IPS-20b (cell line): ENCODE measurements at regions not wholly inside any gene's neighbourhood (a gene's known extent, or its start where the extent isn't known, plus 50 kb on each side); places are given as distances from the start of the nearest gene placed in this dataset.

Experiments used
- H3K27ac ChIP-seq: one replicate; pipeline ENCODE4 v1.5.1; 2013; ENCODE audit warnings: low read length
- H3K27me3 ChIP-seq: 2 replicates; pipeline ENCODE4 v1.6.1; 2013; ENCODE audit warnings: mild to moderate bottlenecking, low read length, inconsistent platforms; ENCODE audit not compliant: insufficient read depth
- H3K36me3 ChIP-seq: 2 replicates; pipeline ENCODE4 v1.6.1; 2013; ENCODE audit warnings: low read depth, mild to moderate bottlenecking, inconsistent platforms, low read length, moderate library complexity; ENCODE audit not compliant: insufficient read depth
- H3K4me1 ChIP-seq: 2 replicates; pipeline ENCODE4 v1.6.1; 2013; ENCODE audit warnings: mild to moderate bottlenecking, control low read depth, inconsistent platforms, low read length, moderate library complexity; ENCODE audit not compliant: insufficient read depth
- H3K4me3 ChIP-seq: 2 replicates; pipeline ENCODE4 v1.5.1; 2013; ENCODE audit warnings: mild to moderate bottlenecking, low read length, inconsistent platforms
- H3K9ac ChIP-seq: 2 replicates; pipeline ENCODE4 v1.6.1; 2013; ENCODE audit warnings: low read depth, mild to moderate bottlenecking, inconsistent platforms, low read length, moderate library complexity
- H3K9me3 ChIP-seq: 2 replicates; pipeline ENCODE4 v1.6.1; 2013; ENCODE audit warnings: mild to moderate bottlenecking, low read depth, low read length, inconsistent platforms; ENCODE audit not compliant: insufficient read depth

DNA sequence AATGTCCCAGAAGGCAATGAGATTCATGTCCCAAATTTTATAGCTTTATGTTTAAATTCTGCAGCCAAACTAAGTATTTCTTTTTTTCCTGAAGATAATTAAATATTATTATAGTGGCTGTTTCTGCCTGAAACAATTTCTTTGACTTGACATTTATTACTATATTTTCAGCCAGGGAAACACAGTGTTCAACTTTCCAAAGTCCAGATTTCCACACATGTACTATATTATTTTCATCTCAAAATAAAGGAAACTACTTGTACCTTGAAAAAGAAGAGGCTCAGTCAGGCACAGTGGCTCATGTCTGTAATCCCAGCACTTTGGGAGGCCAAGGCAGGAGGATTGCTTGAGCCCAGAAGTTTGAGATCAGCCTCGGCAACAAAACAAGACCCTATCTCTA, 77.8 kb upstream of the BTG1 start:
- Histone ChIP-seq H3K9me3 (no peaks in the 10 kb centered on the region), H3K36me3 (no peaks in the 10 kb centered on the region), H3K27me3 (no peaks in the 10 kb centered on the region), H3K9ac (no peak overlapping the region), H3K4me1 (peaks cover 21% of the 10 kb centered on the region; the same call in 1 of the 2 replicates), H3K4me3 (no peak overlapping the region), H3K27ac (no peak overlapping the region)

DNA sequence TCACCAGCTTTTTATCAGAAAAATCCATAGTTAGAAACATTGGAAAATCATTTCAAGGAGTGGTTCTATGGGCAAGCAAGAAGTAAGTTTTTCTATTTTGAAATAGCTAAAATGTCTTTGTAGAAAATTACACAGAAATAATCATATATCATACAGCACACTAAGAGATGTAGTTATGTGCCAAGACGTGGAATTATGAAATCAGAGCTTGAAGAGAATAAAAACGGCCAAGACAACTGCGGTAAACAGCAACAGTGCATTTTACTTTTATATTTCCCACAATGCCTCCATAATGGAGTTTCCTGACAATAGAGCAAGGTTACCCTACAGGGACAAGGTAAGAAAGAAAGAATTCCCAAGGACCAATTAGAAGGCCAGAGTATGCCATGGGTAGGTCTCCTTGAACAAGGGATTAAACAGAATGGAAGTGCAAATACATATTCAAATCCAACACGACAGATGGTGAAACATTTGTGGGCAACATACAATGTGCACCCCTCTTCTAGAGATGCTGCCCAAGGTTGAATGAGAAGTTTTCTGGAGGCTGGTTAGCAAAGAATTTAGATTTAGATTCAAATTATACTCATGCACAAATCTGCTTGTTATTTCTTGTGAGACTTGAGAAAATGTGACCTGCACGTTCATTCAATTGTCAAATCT, 76.1 kb upstream of the BTG1 start:
- Histone ChIP-seq H3K9me3 (no peaks in the 10 kb centered on the region), H3K9ac (no peak overlapping the region), H3K27ac (no peak overlapping the region), H3K4me1 (peaks cover 19% of the 10 kb centered on the region; the same call in 1 of the 2 replicates), H3K27me3 (no peaks in the 10 kb centered on the region), H3K4me3 (no peak overlapping the region), H3K36me3 (no peaks in the 10 kb centered on the region)

DNA sequence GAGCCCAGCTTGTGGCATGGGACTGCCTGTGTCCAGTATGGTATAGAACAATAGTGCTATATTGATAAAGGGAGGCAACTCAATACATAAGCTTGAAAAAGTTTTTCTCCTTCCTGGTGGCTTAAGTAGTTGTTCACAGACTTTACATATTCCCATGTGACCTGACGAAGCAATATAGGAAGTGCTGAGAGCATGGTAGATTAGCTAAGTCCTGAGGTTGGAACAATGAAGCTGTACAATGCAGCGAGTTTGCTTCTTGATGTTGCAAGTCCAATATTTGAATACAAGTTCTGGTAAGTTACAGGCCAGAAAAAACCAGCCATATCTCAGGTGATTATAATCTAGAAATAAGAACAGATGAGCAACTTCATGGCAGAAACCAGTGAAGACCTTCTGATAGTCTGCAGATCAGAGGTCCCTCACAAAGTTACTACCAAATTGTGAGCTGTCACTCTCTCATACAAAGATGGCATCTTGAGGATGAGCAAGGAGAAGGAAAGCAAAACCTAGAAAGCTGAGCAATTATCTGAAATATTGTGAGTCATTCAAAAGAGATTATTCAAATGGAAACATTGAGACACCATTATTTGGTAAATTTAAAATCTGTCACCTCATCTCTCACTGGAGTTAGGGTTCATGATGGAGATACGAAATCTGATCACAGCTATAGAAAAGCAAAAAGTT, 72.9 kb upstream of the BTG1 start:
- H3K4me3 ChIP-seq = no peak overlapping the region
- H3K9ac ChIP-seq = no peak overlapping the region
- 0 out of 2 replicates have a peak, but pooled peaks cover 5% of the 10 kb centered on the region for H3K4me1 ChIP-seq
- no peaks in the 10 kb centered on the region for H3K36me3 ChIP-seq
- no peaks in the 10 kb centered on the region for H3K9me3 ChIP-seq
- no peaks in the 10 kb centered on the region for H3K27me3 ChIP-seq
- no peak overlapping the region for H3K27ac ChIP-seq

DNA sequence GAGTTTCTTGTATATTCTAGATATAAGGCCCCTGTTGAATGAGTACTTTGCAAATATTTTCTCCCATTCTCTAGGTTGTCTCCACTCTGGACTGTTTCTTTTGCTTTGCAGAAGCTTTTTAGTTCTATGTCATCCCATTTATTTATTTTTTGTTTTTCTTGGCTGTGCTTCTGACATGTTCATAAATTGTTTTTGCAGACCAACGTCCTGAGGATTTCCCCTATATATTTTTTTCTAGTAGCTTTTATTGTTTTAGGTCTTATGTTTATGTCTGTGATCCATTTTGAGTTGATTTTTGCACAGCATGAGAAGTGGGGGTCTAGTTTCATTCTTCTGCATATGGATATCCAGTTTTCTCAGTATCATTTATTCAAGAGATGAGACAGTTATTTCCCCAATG, 70.4 kb upstream of the BTG1 start:
- Histone ChIP-seq H3K27ac (no peak overlapping the region), H3K27me3 (no peaks in the 10 kb centered on the region), H3K36me3 (no peaks in the 10 kb centered on the region), H3K4me1 (0 out of 2 replicates have a peak, but pooled peaks cover under 1% of the 10 kb centered on the region), H3K4me3 (no peak overlapping the region), H3K9ac (no peak overlapping the region), H3K9me3 (no peaks in the 10 kb centered on the region)

DNA sequence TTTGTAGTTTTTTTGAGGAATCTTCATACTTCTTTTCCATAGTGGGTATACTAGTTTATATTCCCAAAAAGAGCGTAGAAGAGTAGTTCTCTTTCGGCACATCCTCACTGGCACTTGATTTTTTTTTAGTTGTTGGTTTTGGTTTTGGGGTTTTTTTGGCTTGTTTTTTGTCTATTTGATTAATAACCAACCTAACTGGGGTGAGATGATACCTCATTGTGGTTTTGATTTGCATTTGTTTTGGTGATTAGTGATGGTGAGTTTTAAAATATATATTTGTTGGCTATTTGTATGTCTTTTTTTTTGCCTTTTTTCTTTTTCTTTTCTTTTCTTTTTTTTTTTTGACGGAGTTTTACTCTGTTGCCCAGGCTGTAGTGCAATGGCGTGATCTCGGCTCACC, 69.7 kb upstream of the BTG1 start:
- Histone ChIP-seq H3K4me1 (no peaks in the 10 kb centered on the region), H3K36me3 (no peaks in the 10 kb centered on the region), H3K4me3 (no peak overlapping the region), H3K9me3 (no peaks in the 10 kb centered on the region), H3K27ac (no peak overlapping the region), H3K27me3 (no peaks in the 10 kb centered on the region), H3K9ac (no peak overlapping the region)

DNA sequence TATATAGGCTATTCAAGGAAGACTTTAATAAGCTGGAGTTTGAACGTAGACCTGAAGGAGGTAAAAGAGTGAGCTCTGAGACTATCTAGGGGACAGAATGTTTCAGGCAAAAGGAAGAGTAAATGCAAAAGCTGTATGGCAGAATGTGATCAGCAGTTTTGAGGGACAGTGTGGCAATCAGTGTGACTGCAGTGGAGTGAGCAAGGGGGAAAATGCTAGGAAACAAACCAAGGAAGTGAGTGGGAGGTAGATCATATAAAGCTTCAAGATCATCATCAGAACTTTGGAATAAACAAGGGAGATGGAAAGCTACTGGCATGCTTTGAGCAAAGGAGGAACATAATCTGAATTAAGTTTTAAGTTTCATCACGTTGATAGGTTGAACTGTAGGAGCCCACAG, 67.5 kb upstream of the BTG1 start:
- no peaks in the 10 kb centered on the region for H3K36me3 ChIP-seq
- no peak overlapping the region for H3K27ac ChIP-seq
- no peaks in the 10 kb centered on the region for H3K4me1 ChIP-seq
- H3K9me3 ChIP-seq = no peaks in the 10 kb centered on the region
- no peak overlapping the region for H3K9ac ChIP-seq
- H3K27me3 ChIP-seq = no peaks in the 10 kb centered on the region
- no peak overlapping the region for H3K4me3 ChIP-seq

DNA sequence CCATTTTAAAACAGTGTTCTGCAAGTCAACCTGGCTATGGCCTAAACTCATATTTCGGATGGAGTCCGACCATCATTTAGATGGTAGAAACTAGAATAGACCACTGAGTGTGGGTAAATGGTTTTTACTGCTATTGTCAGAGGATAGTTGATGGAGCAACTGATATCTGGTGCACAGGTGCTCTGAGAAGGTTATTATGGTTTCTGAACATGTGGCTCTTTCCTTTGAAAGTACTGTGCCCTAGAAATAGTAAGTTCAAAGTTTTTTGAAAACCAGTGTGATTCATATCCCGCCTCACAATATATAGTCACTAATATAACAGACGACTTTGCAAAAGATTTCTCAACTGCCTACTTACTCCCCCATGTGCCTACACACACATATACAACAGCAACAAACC, 64.4 kb upstream of the BTG1 start:
- no peaks in the 10 kb centered on the region for H3K36me3 ChIP-seq
- H3K9me3 ChIP-seq = no peaks in the 10 kb centered on the region
- H3K9ac ChIP-seq = no peak overlapping the region
- no peaks in the 10 kb centered on the region for H3K4me1 ChIP-seq
- no peak overlapping the region for H3K27ac ChIP-seq
- no peaks in the 10 kb centered on the region for H3K27me3 ChIP-seq
- no peak overlapping the region for H3K4me3 ChIP-seq

DNA sequence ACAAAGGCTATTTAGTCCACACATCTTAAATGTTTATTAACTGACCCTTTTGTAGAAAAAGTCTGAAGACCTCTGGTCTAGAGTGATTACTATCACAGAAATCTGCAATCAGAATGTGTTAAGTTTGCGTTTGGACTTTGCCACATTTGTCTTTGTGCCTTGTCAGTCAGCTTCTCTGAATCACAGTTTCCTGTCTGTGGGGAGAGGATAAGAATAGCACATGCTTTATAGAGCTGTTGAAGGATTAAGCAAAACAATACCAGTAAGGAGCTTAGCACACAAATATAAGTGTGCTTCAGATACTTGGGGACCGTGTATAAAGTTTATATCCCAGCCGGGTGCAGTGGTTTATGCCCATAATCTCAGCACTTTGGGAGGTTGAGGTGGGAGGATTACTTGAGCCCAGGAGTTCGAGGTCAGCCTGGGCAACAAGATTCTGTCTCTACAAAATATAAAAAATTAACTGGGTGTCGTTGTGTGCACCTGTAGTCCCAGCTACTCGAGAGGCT, 63.0 kb upstream of the BTG1 start:
- Histone ChIP-seq H3K27me3 (no peaks in the 10 kb centered on the region), H3K27ac (no peak overlapping the region), H3K9ac (no peak overlapping the region), H3K9me3 (no peaks in the 10 kb centered on the region), H3K36me3 (no peaks in the 10 kb centered on the region), H3K4me1 (no peaks in the 10 kb centered on the region), H3K4me3 (no peak overlapping the region)

DNA sequence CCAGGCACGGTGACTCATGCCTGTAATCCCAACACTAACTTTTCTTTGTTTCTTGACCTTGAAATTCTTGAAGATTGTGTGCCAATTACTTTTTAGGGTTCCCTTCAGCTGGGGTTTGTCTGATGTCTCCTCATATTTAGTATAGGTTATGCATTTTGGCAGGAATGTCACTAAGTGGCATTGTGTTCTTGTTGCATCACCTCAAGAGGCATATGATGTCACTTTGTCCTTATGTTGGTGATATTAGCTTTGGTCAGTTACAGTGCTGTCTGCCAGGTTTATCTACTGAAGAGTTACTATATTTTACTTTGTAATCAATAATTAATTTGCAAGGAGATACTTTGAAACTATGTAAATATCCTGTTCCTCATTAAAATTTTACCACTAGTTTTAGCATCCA, 61.0 kb upstream of the BTG1 start:
- Histone ChIP-seq H3K4me1 (no peaks in the 10 kb centered on the region), H3K27ac (no peak overlapping the region), H3K9ac (no peak overlapping the region), H3K27me3 (no peaks in the 10 kb centered on the region), H3K9me3 (no peaks in the 10 kb centered on the region), H3K4me3 (no peak overlapping the region), H3K36me3 (no peaks in the 10 kb centered on the region)

DNA sequence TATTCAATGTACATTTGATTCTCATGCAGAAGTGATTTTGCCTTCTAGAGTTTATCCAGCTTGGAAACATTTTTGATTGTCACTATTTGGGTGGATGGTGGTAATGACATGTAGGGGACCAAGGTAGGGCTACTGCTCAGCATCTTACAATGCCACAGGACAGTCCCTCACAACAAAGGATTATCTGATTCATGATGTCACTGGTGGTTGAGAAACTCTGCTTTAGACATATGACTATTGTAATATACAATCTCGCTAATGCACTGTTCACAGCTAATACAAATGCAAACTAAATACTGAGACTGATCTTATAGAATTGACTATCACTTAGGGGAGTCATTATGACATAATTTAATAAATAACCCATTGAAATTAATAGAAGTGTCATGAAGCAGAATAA, 60.4 kb upstream of the BTG1 start:
- Histone ChIP-seq H3K9ac (no peak overlapping the region), H3K36me3 (no peaks in the 10 kb centered on the region), H3K27me3 (no peaks in the 10 kb centered on the region), H3K9me3 (no peaks in the 10 kb centered on the region), H3K4me1 (no peaks in the 10 kb centered on the region), H3K4me3 (no peak overlapping the region), H3K27ac (no peak overlapping the region)

DNA sequence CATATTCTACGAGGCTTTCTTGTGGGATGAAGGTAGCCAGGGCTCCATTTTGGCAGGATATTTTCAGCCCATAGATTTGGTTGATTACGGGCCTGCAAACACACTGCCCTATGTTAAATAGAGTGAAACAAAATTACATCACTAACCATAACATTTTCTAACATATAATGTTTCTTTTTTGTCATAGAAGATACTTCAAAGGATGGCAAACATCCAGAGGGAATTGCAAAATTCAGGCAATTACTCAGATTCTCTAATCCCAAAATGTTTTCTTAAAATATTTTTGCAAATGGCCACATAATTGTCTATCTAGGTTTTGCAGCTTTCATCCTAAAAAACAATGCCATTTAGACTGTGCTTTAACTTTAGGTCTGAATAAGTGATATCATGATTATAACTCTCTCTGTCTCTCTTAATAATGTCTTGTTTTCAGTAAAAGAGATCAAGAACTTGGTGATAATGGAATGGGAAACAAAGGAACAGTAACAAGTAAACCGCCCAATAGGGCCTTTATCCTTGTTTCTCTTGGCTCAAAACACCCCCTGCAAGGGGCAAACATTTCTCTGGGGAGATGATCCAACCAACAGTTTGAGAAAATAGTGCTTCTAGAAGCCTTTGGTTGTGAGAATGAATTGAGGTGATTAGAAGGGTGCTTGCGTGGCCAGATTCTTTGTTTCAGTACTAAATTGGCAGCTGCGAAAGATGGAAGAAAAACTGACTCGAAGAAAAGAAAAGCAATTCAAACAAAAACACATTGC, 54.4 kb upstream of the BTG1 start:
- Histone ChIP-seq H3K36me3 (no peaks in the 10 kb centered on the region), H3K27ac (no peak overlapping the region), H3K27me3 (no peaks in the 10 kb centered on the region), H3K9ac (no peak overlapping the region), H3K4me1 (no peaks in the 10 kb centered on the region), H3K9me3 (peaks cover 7% of the 10 kb centered on the region; the same call in 1 of the 2 replicates), H3K4me3 (no peak overlapping the region)
